Muscle of back (tissue), 3 donors: ENCODE measurements at regions not wholly inside any gene's neighbourhood (a gene's known extent, or its start where the extent isn't known, plus 50 kb on each side); places are given as distances from the start of the nearest gene placed in this dataset.
"Not testable (repeated sequence)": the region's sequence is repeated elsewhere in the genome, so short reads cannot be mapped to it uniquely, and the experiment has no call there.

Source experiments
- DNase-seq, 3 donors: peaks; one replicate each; pipeline versions ENCODE4 v3.0.0 to v3.0.0-alpha.2; 2013

- DNase-seq = no peak
These were observed 106.9 kb upstream of the ZNF746 start for GRCh38 chr7:149604521-149604920.

DNA sequence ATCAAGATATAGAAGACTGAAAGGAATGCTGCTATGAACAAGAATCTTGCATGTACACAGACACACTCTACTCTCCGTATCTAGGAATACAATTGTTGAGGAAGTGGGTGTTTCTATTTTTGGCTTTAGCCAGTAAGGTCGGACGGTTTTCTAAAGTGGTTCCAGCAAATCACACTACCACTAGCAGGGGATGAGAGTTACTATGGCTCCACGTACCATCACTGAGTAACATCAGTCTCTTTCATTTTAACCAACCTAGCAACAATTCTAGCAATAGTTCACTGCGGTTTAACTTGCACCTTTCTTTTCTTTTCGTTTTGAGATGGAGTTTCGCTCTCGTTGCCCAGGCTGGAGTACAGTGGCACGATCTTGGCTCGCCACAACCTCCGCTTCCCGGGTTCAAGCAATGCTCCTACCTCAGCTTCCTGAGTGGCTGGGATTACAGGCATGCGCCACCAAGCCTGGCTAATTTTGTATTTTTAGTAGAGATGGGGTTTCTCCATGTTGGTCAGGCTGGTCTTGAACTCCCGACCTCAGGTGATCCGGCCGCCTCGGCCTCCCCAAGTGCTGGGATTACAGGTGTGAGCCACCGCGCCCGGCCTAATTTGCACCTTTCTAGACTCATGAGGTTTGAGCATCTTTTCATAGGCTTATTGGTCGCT, 103.2 kb upstream of the ZNF746 start:
- not testable (repeated sequence) for DNase-seq

DNA sequence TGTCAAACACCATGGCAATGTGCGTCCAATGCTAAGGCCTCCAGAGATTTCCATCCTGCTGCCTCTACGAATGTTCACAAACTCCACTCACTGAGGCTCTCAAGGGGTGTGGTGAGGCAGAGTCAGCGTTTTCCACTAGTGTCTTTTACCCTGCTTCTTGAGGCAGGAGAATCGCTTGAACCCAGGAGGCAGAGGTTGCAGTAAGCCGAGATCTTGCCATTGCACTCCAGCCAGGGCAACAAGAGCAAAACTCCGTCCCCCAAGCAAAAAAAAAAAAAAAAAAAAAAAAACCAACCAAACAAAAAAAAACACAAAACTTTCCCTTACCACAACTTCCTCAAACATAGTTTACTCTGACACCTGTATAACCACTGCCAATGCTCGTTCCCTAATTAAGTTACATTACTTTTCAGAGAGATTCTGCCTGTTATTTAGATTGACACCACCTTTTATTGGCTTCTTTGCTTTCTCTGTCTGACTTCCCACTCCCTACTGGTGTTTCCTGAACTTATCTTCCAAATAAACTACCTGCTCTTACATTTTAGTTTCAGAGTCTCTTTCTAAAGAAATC, 102.1 kb upstream of the ZNF746 start:
- no peak for DNase-seq

DNA sequence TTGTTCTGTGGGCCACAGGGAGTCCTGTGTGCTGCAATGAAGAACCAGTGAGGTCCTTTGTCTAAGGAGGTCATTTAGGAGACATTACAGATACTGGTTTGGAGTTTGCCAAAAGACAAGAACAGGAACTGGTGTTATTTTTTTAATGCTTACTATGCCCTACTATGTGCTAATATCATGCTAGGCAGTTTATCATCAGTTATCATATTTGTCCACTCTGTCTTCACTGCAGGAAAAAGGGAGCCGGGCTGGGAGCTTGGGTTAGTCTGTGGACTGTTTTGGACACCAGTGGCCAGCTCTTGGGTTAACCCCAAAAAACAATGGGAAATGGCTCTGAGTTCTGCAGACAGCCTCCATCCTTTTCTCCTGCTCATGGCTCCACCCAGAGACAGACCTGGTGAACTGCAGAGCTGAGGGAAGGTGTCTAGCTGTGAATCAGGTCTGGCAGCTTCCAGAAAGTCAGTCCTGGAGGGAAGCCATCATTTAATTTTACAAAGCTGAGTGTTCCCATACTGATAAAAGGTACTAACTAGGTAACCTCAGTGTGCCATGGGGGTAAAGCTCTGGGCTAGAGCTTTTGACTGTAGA, 101.2 kb upstream of the ZNF746 start:
- no peak for DNase-seq

DNA sequence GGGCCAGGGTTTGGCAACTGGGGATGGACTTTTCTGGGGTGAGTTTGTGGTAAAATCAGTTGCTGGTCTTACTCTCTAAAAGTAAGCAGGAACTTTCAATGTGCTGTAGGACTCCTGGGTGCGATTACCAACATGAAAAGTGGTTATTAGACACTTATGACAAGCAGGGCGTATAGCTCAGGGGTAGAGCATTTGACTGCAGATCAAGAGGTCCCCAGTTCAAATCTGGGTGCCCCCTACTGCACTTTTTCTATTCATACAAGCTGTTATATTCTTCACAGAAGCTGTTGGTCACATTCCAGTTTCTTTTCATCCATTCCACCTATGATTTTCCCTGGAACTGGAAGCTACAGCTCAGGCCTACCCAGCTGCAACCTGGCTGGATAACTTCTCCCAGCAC, 100.2 kb upstream of the ZNF746 start:
- DNase-seq = not testable (repeated sequence)

DNA sequence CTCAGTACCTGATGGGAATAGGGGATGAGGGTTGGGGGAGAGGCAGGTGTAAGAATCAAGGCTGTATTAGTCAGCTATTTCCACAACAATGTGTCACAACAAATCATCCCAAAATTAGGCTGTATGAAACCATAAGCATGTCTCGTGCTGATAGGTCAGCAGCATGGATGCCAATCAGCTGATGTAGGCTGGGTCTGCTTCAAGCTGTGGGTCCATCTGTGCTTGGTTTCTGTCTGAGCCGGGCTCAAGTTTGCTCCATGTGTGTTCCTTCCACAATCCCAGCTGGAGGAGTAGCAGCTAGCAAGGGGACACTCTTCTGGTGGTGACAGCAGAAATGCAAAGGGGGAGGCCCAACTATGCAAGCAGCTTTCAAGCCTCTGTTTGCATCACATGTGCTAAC, 97.9 kb upstream of the ZNF746 start:
- DNase-seq = no peak

GRCh38 chr7:149595078-149595477, 97.5 kb upstream of the ZNF746 start:
- DNase-seq = no peak

- no peak for DNase-seq
These were observed 91.3 kb upstream of the ZNF746 start for GRCh38 chr7:149588930-149589329.

GRCh38 chr7:149586646-149587645, 89.3 kb upstream of the ZNF746 start:
- no peak for DNase-seq

- DNase-seq = no peak
These were observed 86.9 kb upstream of the ZNF746 start for GRCh38 chr7:149584530-149584929.

- DNase-seq = no peak
These were observed 86.4 kb upstream of the ZNF746 start for GRCh38 chr7:149584009-149584408.

- no peak for DNase-seq
These were observed 82.7 kb upstream of the ZNF746 start for GRCh38 chr7:149580328-149580727.

DNA sequence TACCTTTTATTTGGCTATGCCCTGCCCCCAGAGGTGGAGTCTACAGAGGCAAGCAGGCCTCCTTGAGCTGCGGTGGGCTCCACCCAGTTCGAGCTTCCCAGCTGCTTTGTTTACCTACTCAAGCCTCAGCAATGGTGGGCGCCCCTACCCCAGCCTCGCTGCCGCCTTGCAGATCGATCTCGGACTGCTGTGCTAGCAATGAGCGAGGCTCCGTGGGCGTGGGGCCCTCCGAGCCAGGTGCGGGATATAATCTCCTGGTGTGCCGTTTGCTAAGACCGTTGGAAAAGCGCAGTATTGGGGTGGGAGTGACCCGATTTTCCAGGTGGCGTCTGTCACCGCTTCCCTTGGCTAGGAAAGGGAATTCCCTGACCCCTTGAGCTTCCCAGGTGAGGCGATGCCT, 81.8 kb upstream of the ZNF746 start:
- DNase-seq = not testable (repeated sequence)

DNA sequence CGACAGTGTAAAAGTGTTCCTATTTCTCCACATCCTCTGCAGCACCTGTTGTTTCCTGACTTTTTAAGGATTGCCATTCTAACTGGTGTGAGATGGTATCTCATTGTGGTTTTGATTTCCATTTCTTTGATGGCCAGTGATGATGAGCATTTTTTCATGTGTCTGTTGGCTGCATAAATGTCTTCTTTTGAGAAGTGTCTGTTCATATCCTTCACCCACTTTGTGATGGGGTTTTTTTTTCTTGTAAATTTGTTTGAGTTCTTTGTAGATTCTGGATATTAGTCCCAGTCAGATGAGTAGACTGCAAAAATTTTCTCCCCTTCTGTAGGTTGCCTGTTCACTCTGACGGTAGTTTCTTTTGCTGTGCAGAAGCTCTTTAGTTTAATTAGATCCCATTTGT, 76.8 kb upstream of the ZNF746 start:
- DNase-seq = not testable (repeated sequence)

DNA sequence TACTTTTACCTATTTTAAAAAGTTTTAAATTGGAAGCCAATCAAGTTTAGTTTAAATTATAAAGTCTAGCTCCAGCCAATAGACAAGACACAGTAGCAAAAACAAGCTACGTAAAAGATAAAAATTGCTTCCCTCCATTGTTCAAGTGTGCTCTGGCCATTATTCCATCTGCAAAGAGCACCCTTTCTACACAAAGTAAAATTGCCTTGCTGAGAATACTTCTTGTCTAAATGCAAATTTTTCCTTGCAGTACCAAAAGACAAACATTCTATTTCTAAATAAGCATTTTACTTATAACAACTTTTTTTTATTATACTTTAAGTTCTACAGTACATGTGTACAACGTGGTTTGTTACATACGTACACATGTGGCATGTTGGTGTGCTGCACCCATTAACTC, 75.9 kb upstream of the ZNF746 start:
- no peak for DNase-seq

DNA sequence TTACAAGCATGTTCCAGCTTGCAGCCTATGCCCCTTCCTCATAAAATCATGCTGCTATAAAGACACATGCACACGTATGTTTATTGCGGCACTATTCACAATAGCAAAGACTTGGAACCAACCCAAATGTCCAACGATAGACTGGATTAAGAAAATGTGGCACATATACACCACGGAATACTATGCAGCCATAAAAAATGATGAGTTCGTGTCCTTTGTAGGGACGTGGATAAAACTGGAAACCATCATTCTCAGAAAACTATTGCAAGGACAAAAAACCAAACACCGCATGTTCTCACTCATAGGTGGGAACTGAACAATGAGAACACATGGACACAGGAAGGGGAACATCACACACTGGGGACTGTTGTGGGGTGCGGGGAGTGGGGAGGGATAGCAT, 75.3 kb upstream of the ZNF746 start:
- not testable (repeated sequence) for DNase-seq

- no peak for DNase-seq
These were observed 73.2 kb upstream of the ZNF746 start for GRCh38 chr7:149570784-149571183.

- DNase-seq = no peak
These were observed 72.3 kb upstream of the ZNF746 start for GRCh38 chr7:149569726-149570422.

GRCh38 chr7:149569025-149569725, 71.6 kb upstream of the ZNF746 start:
- no peak for DNase-seq

DNA sequence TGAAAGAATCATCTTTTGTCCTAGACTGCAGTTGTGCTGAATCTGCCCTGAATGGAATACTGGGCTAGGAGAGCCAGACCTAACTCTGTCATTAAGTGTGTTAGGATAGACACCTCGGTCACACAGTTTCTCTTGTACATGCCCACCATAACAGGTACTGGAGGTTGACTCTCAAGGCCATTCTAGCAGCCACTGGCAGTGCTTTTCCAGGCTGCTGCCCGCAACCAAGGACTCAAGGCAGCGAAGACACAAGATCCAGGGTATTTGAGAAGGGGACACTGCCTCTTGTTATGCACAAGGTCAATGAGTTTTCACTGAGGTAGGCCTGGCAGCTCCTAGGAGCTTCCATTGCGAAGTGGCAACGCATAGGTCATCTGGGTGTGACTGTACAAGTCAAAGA, 70.6 kb upstream of the ZNF746 start:
- DNase-seq = no peak

- DNase-seq = no peak
These were observed 68.5 kb upstream of the ZNF746 start for GRCh38 chr7:149566103-149566502.
